HG02981 (cell line): ENCODE measurements at regions not wholly inside any gene's neighbourhood (a gene's known extent, or its start where the extent isn't known, plus 50 kb on each side); places are given as distances from the start of the nearest gene placed in this dataset.

ENCODE experiments used
- ATAC-seq: cut with Tn5 transposase; IDR thresholded peaks from one replicate; pipeline ENCODE4 v1.9.1; 2021; ENCODE audit warnings: mild to moderate bottlenecking, moderate library complexity; ENCODE audit not compliant: unreplicated experiment

- no peak for ATAC-seq
Measured at GRCh38 chr11:103622296-103622695, 414.1 kb upstream of the DDI1 start.

GRCh38 chr11:103623933-103624332 lies 412.5 kb upstream of the DDI1 start:
- ATAC-seq, result peak; percentile 49

GRCh38 chr11:103624708-103625623 lies 411.5 kb upstream of the DDI1 start:
- no peak for ATAC-seq

- no peak for ATAC-seq
Measured at GRCh38 chr11:103625624-103625965, 410.8 kb upstream of the DDI1 start.

DNA sequence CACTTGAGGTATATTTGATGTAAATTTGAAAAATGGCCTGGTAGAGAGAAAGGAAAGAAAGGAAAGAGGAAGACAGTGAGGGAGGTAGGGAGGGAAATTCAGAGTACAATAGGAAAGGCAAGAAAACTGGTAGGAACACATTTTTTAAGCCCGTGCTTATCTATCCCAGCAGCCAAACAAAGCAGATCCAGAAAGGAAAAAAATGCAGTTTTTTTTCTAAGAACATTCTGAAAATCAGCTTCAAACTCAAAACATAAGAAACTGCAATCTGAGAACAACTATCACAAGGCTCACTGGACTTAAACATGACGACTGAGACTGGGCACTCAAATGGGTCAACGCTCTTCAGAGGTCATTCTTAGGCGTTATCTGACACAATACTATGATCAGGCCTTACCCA lies 408.3 kb upstream of the DDI1 start:
- no peak for ATAC-seq

GRCh38 chr11:103631841-103632240 lies 404.6 kb upstream of the DDI1 start:
- no peak for ATAC-seq

DNA sequence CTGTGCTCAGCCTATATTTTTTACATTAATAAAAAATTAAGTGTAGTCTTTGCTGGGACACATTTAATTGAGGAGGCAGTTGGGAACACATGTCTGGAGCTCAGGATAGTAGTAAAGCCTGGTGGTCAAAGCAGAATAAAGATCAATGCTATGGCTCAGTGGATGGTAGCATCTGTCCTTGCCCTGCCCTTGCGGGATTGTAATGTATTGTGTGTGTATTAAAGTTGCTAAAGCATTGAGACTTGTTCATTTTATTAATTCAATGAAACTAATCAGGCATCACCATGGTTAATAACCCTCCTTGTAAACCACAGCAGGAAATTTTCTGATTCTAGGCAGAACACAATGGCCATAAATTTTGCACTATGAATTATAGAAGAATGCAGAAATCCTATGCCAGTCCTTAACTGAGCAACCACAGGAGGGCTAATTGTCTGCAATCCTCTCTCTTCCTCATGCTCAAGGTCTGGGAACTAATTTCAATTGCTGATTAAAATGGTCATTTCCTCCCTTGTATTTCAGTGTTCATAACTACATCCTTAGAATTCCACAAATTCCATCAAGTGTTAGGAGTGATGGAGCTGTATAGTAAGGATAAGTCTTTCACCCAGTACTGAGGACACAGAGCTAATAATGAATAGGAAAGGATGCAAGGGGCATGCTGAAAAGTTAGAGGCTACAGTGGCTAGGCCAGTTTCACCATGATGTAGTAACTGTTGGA lies 403.2 kb upstream of the DDI1 start:
- no peak for ATAC-seq

GRCh38 chr11:103633819-103634590 lies 402.4 kb upstream of the DDI1 start:
- ATAC-seq, result no peak

DNA sequence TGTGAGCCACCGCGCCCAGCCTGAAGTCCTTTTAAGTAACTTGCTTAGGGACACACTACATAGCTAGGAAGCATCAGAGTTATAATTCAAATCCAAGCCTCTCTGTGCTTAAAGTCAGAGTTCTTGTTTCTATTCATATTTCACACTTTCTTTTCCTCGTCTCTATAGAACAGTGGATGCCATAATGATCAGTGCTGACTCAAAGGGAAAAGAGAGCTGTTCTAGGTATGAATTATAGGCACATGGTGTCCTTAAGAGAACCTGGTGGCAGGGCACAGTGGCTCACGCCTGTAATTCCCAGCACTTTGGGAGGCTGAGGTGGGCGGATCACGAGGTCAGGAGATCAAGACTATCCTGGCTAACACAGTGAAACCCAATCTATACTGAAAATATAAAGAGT lies 400.2 kb upstream of the DDI1 start:
- no peak for ATAC-seq

DNA sequence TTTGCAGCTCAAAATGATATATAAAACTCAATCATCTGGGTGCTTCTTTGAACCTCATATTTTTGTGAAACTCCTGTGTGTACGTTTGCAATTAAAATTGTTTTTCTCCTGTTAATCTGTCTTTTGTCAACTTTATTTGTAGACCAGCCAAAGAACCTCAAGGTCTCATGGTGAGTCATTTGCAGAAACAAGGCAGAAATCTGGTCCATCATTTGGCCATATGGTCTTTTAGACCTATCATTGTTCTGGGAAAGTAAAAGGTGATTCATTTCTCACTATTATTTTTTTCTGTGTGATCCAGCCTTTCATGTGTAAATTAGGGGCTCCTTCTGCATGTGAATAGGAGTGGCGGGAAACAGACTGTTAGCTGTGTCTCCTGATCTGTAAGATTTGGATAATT lies 399.1 kb upstream of the DDI1 start:
- no peak for ATAC-seq

- ATAC-seq, result no peak
Measured at GRCh38 chr11:103637831-103638230, 398.6 kb upstream of the DDI1 start.

DNA sequence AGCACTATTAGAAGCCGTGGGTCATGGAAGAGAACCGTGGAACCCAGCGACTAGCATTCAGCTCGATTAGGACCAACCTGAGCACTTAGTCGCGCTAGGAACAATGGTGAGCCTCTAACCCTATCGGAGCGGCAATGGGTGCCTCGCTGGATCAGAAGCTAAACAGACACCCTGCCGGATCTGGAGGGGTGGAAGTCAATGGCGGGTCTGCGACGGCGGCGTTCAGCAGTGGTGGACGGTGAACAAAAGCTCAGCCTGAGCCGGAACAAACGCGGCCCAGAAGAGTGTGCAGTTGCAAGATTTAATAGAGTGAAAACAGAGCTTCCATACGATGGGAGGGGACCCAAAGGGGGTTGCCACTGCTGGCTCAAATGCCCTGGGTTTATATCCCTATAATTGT lies 391.8 kb upstream of the DDI1 start:
- ATAC-seq, result no peak

DNA sequence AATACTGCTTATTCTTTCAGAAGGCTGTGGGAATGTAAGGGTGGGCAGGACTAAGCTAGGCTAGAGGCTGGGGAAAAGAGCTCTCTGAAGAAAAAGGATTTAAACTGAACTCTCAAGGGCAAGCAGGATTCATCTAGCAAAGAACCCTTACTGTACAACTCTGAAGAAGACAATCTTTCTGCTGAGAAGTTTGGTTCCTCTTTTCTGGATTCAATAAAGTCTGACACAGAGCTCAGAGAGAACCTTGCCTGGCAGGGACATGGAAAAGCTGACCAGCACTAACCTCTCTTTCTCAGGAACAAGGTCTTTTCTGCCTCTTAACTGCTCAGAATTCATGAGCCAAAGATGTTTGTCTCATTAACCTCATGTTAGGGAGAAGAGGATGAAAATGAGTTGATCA lies 388.4 kb upstream of the DDI1 start:
- no peak for ATAC-seq

GRCh38 chr11:103648670-103649400 lies 387.6 kb upstream of the DDI1 start:
- peak; percentile 56 for ATAC-seq

GRCh38 chr11:103649401-103649895 lies 387.0 kb upstream of the DDI1 start:
- no peak for ATAC-seq

DNA sequence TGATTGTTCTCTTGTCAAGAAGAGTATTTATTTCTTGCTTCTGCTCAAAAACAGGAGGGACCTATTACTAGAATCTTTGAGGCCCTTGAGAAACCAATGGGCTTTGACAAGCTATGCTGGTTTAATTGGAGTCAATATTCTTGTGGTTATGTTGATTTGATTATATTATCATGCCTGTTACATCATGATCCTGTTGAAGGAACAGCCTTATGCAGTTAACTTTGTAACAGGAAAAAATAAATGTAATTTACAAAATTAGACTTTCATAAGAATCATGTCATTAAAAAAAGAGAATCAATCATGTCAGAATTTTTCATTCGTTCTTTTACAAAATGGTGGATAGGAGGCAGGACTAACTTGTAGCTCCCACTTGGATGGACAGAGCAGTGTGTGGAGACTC lies 386.1 kb upstream of the DDI1 start:
- no peak for ATAC-seq

GRCh38 chr11:103651341-103651998 lies 385.0 kb upstream of the DDI1 start:
- ATAC-seq, result no peak

DNA sequence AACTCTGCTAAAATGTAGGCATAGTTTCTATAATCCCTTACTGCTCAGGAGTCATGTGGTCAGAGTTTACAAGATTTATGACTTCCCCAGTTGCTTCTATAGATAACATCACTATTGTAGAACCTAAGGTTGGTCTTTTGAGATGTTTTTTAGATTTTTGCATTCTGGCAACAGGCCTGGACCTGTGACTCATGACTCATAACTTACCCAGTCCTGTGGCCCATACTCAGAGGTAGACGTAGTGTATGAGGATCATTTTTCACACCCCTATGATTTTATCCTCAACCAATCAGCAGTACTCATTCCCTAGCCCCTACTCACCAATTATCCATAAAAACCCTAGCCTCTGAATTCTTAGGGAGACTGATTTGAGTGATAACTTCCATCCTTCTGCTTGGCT lies 384.4 kb upstream of the DDI1 start:
- no peak for ATAC-seq

DNA sequence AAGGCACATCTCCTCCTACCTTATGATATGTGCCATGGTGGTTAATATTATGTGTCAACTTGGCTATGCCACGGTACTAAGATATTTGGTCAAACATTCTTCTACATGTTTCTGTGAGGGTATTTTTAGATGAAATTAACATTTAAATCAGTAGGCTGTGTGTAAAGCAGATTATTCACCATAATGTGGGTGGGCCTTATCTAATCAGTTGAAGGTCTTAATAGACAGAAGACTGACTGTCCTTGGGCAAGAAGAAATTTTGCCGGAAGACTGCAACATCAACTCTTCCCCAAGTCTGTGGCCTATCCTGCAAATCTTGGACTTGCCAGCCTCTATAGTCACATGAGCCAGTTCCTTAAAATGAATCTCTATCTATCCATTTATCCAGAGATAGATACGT lies 380.1 kb upstream of the DDI1 start:
- no peak for ATAC-seq

- ATAC-seq, result no peak
Measured at GRCh38 chr11:103659206-103659618, 377.2 kb upstream of the DDI1 start.
